Gastroesophageal sphincter (tissue), 4 donors: ENCODE measurements at regions not wholly inside any gene's neighbourhood (a gene's known extent, or its start where the extent isn't known, plus 50 kb on each side); places are given as distances from the start of the nearest gene placed in this dataset.

Experiments
- ATAC-seq: fragments of 150-250 bp; one replicate; pipeline ENCODE4 v1.9.1; 2016; ENCODE audit warnings: mild to moderate bottlenecking, moderate library complexity
- H3K27ac ChIP-seq, 4 donors: fragments of 200-600 bp; sonication (generic) in 3 of 4; 1 replicate in 3 of 4; 2 replicates in 1 of 4; pipeline ENCODE4 v1.5.1; 2016 to 2019
- H3K27me3 ChIP-seq: fragments of 200-600 bp; sonication (generic); one replicate; pipeline ENCODE4 v1.5.1; 2019
- H3K36me3 ChIP-seq, 2 donors: fragments of 200-600 bp; sonication (generic); one replicate each; pipeline ENCODE4 v1.5.1; 2019; ENCODE audit warnings: control low read depth in 1 of 2
- H3K4me1 ChIP-seq, 3 donors: fragments of 200-600 bp; sonication (generic); 1 replicate in 2 of 3; 2 replicates in 1 of 3; pipeline ENCODE4 v1.5.1; 2016 to 2019; ENCODE audit warnings: control low read depth in 2 of 3
- H3K4me3 ChIP-seq, 2 donors: fragments of 200-600 bp; sonication (generic); one replicate each; pipeline ENCODE4 v1.5.1; 2019; ENCODE audit warnings: mild to moderate bottlenecking in 1 of 2, moderate library complexity in 1 of 2
- H3K9me3 ChIP-seq, 3 donors: fragments of 200-600 bp; sonication (generic); one replicate each; pipeline ENCODE4 v1.5.1; 2017 to 2019; ENCODE audit warnings: control low read depth in 2 of 3
- CTCF ChIP-seq, 4 experiments: fragments of 200-600 bp in 2 of 4; fragments of 450-650 bp in 2 of 4; sonication (generic) in 1 of 4; IDR thresholded peaks; one replicate each; pipeline ENCODE4 v1.5.1; 2017 to 2019; ENCODE audit warnings: antibody characterized with exemption in 4 of 4, mild to moderate bottlenecking in 2 of 4, moderate library complexity in 2 of 4
- EP300 ChIP-seq: sonication (generic); formaldehyde crosslinking; IDR thresholded peaks from one replicate; pipeline ENCODE4 v1.6.1; 2017; ENCODE audit warnings: antibody characterized with exemption, mild to moderate bottlenecking
- POLR2A ChIP-seq, 2 donors: fragments of 450-650 bp; IDR thresholded peaks; one replicate each; pipeline ENCODE4 v1.6.1; 2017; ENCODE audit warnings: antibody characterized with exemption in 2 of 2, mild to moderate bottlenecking in 2 of 2, moderate library complexity in 1 of 2
- POLR2AphosphoS5 ChIP-seq: sonication (generic); formaldehyde crosslinking; IDR thresholded peaks from one replicate; pipeline ENCODE4 v1.6.1; 2017; ENCODE audit warnings: antibody characterized with exemption
- WGBS, 2 donors: methylation state at CpG; one replicate each; pipeline ENCODE4 v1.1.5; 2018; ENCODE audit warnings: low coverage in 1 of 2; 5-methylcytosine and 5-hydroxymethylcytosine counted together

- 33 to 67% methylated on average over 3 of the region's 3 CpGs for WGBS, 2 donors
- Histone ChIP-seq H3K27me3 (no peaks in the 10 kb centered on the region), H3K36me3 (no peaks in the 10 kb centered on the region), H3K4me3 (no peak overlapping the region), H3K9me3 (no peaks in the 10 kb centered on the region), H3K4me1 (no peaks in the 10 kb centered on the region), H3K27ac (no peak overlapping the region)
- no peak for ATAC-seq
- TF ChIP-seq POLR2AphosphoS5 (no peak), CTCF (IDR thresholded peaks at IDR 0.05) (no peak), EP300 (no peak), POLR2A (IDR thresholded peaks at IDR 0.05) (no peak)
Measured at GRCh38 chr14:48967419-48967818, 618.8 kb downstream of the RPS29 start.

DNA sequence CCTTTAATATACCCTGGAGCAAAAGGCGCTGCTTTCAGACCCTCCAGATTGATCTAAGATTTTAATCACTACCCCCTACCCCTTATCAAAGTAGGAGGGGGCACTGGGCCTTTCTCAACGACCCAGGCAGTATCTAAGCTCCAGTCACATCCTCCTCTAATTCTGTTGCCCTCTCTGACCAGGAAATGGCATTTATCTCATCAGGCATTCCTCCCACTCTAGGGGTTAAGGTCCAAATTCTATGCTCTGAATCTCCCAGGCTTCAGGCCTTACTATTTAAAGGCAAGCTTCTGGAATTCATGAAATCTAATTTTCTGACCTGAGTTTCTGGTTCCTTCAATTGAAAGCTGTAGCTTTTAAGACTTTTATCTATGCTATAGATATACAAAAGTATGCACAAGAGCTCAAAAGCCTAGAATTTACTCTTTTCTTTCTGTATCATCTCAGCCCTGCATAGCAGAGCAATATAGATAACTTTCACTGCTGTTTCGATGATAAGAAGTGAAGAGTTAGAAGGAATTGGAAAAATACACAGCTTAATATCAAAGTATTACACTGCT, 622.9 kb downstream of the RPS29 start:
- H3K9me3 ChIP-seq = no peaks in the 10 kb centered on the region
- WGBS, 2 donors = 64 to 71% methylated on average over 3 of the region's 3 CpGs
- no peak overlapping the region for H3K4me3 ChIP-seq
- H3K27me3 ChIP-seq = no peaks in the 10 kb centered on the region
- no peak for ATAC-seq
- TF ChIP-seq POLR2AphosphoS5 = no peak
- no peak for TF ChIP-seq EP300
- TF ChIP-seq POLR2A (IDR thresholded peaks at IDR 0.05) = no peak
- TF ChIP-seq CTCF (IDR thresholded peaks at IDR 0.05) = no peak
- no peaks in the 10 kb centered on the region for H3K36me3 ChIP-seq
- no peak overlapping the region for H3K27ac ChIP-seq
- no peaks in the 10 kb centered on the region for H3K4me1 ChIP-seq

DNA sequence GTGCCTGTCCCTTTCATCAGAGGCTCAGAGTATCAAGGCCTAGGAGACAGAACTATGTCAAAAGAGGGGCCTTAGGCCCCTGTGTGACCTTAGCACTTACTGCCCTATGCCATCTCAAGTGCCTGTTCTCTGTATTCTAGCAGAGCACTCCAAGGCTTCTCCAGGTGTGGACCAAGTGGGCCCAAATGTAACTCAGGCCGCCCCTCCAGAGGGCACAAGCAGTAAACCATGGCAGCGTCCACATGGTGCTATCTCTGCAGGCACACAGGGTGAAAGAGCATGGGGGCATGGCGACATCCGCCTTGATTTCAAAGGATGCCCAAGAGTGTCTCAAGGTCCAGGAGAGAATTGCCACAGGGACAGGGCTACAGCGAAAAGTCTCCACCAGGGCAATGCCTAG, 628.7 kb downstream of the RPS29 start:
- no CpG with 5 or more reads among the region's 5 CpGs for WGBS, 2 donors
- H3K36me3 ChIP-seq = no peaks in the 10 kb centered on the region
- no peak for TF ChIP-seq POLR2A (IDR thresholded peaks at IDR 0.05)
- no peak for TF ChIP-seq POLR2AphosphoS5
- no peak for TF ChIP-seq EP300
- no peaks in the 10 kb centered on the region for H3K27me3 ChIP-seq
- H3K4me1 ChIP-seq = no peaks in the 10 kb centered on the region
- no peak overlapping the region for H3K4me3 ChIP-seq
- no peak for ATAC-seq
- no peaks in the 10 kb centered on the region for H3K9me3 ChIP-seq
- H3K27ac ChIP-seq = no peak overlapping the region

GRCh38 chr14:48955857-48956256, 630.3 kb downstream of the RPS29 start:
- no peaks in the 10 kb centered on the region for H3K36me3 ChIP-seq
- TF ChIP-seq POLR2AphosphoS5 = no peak
- no peak for TF ChIP-seq POLR2A (IDR thresholded peaks at IDR 0.05)
- no peak for TF ChIP-seq EP300
- no peaks in the 10 kb centered on the region for H3K4me1 ChIP-seq
- H3K27me3 ChIP-seq = no peaks in the 10 kb centered on the region
- H3K9me3 ChIP-seq = no peaks in the 10 kb centered on the region
- no peak overlapping the region for H3K4me3 ChIP-seq
- WGBS, 2 donors = 56 to 78% methylated on average over 1 of the region's 1 CpG
- ATAC-seq = no peak
- H3K27ac ChIP-seq = no peak overlapping the region

- Histone ChIP-seq H3K27ac (no peak overlapping the region), H3K9me3 (no peaks in the 10 kb centered on the region), H3K27me3 (no peaks in the 10 kb centered on the region), H3K36me3 (no peaks in the 10 kb centered on the region), H3K4me3 (no peak overlapping the region), H3K4me1 (no peaks in the 10 kb centered on the region)
- TF ChIP-seq POLR2AphosphoS5 (no peak), POLR2A (IDR thresholded peaks at IDR 0.05) (no peak), CTCF (IDR thresholded peaks at IDR 0.05) (no peak), EP300 (no peak)
- WGBS, 2 donors = 88 to 89% methylated on average over 1 of the region's 1 CpG
- ATAC-seq = no peak
Measured at GRCh38 chr14:48954446-48954845, 631.7 kb downstream of the RPS29 start.

- H3K9me3 ChIP-seq = no peaks in the 10 kb centered on the region
- 79 to 88% methylated on average over 3 to 4 of the region's 4 CpGs for WGBS, 2 donors
- no peaks in the 10 kb centered on the region for H3K4me1 ChIP-seq
- no peaks in the 10 kb centered on the region for H3K36me3 ChIP-seq
- TF ChIP-seq CTCF (IDR thresholded peaks at IDR 0.05) (no peak), POLR2AphosphoS5 (no peak), EP300 (no peak), POLR2A (IDR thresholded peaks at IDR 0.05) (no peak)
- ATAC-seq = no peak
- no peak overlapping the region for H3K4me3 ChIP-seq
- no peaks in the 10 kb centered on the region for H3K27me3 ChIP-seq
- no peak overlapping the region for H3K27ac ChIP-seq
Measured at GRCh38 chr14:48944809-48945208, 641.4 kb downstream of the RPS29 start.
